GM19035 (cell line): ENCODE measurements at regions not wholly inside any gene's neighbourhood (a gene's known extent, or its start where the extent isn't known, plus 50 kb on each side); places are given as distances from the start of the nearest gene placed in this dataset.
"Not testable (repeated sequence)": the region's sequence is repeated elsewhere in the genome, so short reads cannot be mapped to it uniquely, and the experiment has no call there.

ENCODE experiments used
- ATAC-seq: cut with Tn5 transposase; IDR thresholded peaks from one replicate; pipeline ENCODE4 v1.9.1; 2021; ENCODE audit not compliant: unreplicated experiment

GRCh38 chr15:36050899-36051298 lies 504.9 kb upstream of the DPH6 start:
- no peak for ATAC-seq

- ATAC-seq = not testable (repeated sequence)
Measured at GRCh38 chr15:36052641-36053040, 506.7 kb upstream of the DPH6 start.

GRCh38 chr15:36053746-36054145 lies 507.8 kb upstream of the DPH6 start:
- no peak for ATAC-seq

- no peak for ATAC-seq
Measured at GRCh38 chr15:36059596-36059995, 513.6 kb upstream of the DPH6 start.

GRCh38 chr15:36062357-36062756 lies 516.4 kb upstream of the DPH6 start:
- ATAC-seq = no peak

- ATAC-seq = no peak
Measured at GRCh38 chr15:36066757-36067156, 512.7 kb upstream of the CDIN1 start.

GRCh38 chr15:36067483-36068274 lies 511.7 kb upstream of the CDIN1 start:
- no peak for ATAC-seq

- no peak for ATAC-seq
Measured at GRCh38 chr15:36075333-36075732, 504.1 kb upstream of the CDIN1 start.

GRCh38 chr15:36079021-36079420 lies 500.4 kb upstream of the CDIN1 start:
- no peak for ATAC-seq

- ATAC-seq = no peak
Measured at GRCh38 chr15:36080759-36081158, 498.7 kb upstream of the CDIN1 start.

GRCh38 chr15:36090286-36090946 lies 489.0 kb upstream of the CDIN1 start:
- no peak for ATAC-seq

GRCh38 chr15:36106640-36107335 lies 472.6 kb upstream of the CDIN1 start:
- no peak for ATAC-seq

GRCh38 chr15:36108541-36108940 lies 470.9 kb upstream of the CDIN1 start:
- no peak for ATAC-seq

- no peak for ATAC-seq
Measured at GRCh38 chr15:36109943-36110658, 469.3 kb upstream of the CDIN1 start.

- no peak for ATAC-seq
Measured at GRCh38 chr15:36110659-36110993, 468.8 kb upstream of the CDIN1 start.

- ATAC-seq = no peak
Measured at GRCh38 chr15:36117296-36117787, 462.1 kb upstream of the CDIN1 start.

GRCh38 chr15:36126194-36126593 lies 453.2 kb upstream of the CDIN1 start:
- ATAC-seq = no peak

GRCh38 chr15:36130641-36131310 lies 448.6 kb upstream of the CDIN1 start:
- ATAC-seq = no peak

- no peak for ATAC-seq
Measured at GRCh38 chr15:36133742-36134141, 445.7 kb upstream of the CDIN1 start.

GRCh38 chr15:36136049-36136448 lies 443.4 kb upstream of the CDIN1 start:
- ATAC-seq = no peak

GRCh38 chr15:36152936-36153335 lies 426.5 kb upstream of the CDIN1 start:
- ATAC-seq = no peak
